GM21423 (cell line): ENCODE measurements at regions not wholly inside any gene's neighbourhood (a gene's known extent, or its start where the extent isn't known, plus 50 kb on each side); places are given as distances from the start of the nearest gene placed in this dataset.
"Not testable (repeated sequence)": the region's sequence is repeated elsewhere in the genome, so short reads cannot be mapped to it uniquely, and the experiment has no call there.

ENCODE experiments used
- ATAC-seq: cut with Tn5 transposase; IDR thresholded peaks from one replicate; pipeline ENCODE4 v1.9.1; 2021; ENCODE audit warnings: mild to moderate bottlenecking, moderate library complexity; ENCODE audit not compliant: unreplicated experiment

GRCh38 chr21:29396951-29397455, 98.3 kb downstream of the BACH1 start:
- no peak for ATAC-seq

GRCh38 chr21:29403301-29403700, 104.6 kb downstream of the BACH1 start:
- no peak for ATAC-seq

GRCh38 chr21:29403922-29404538, 105.3 kb downstream of the BACH1 start:
- no peak for ATAC-seq

GRCh38 chr21:29405503-29406122, 106.9 kb downstream of the BACH1 start:
- ATAC-seq = no peak

GRCh38 chr21:29406385-29406784, 107.7 kb downstream of the BACH1 start:
- ATAC-seq = no peak

- ATAC-seq = no peak
These were observed 108.8 kb downstream of the BACH1 start for GRCh38 chr21:29407571-29407970.

- ATAC-seq = no peak
These were observed 115.0 kb downstream of the BACH1 start for GRCh38 chr21:29413683-29414082.

- no peak for ATAC-seq
These were observed 117.5 kb downstream of the BACH1 start for GRCh38 chr21:29416268-29416667.

GRCh38 chr21:29418813-29419212, 120.1 kb downstream of the BACH1 start:
- peak; percentile 91 for ATAC-seq

- no peak for ATAC-seq
These were observed 120.7 kb downstream of the BACH1 start for GRCh38 chr21:29419422-29419821.

GRCh38 chr21:29423099-29423870, 124.6 kb downstream of the BACH1 start:
- ATAC-seq = no peak

- no peak for ATAC-seq
These were observed 126.0 kb downstream of the BACH1 start for GRCh38 chr21:29424728-29425127.

GRCh38 chr21:29429218-29429617, 130.5 kb downstream of the BACH1 start:
- ATAC-seq = no peak

GRCh38 chr21:29430030-29430429, 131.3 kb downstream of the BACH1 start:
- ATAC-seq = no peak

- ATAC-seq = no peak
These were observed 131.9 kb downstream of the BACH1 start for GRCh38 chr21:29430576-29430975.

- no peak for ATAC-seq
These were observed 132.5 kb downstream of the BACH1 start for GRCh38 chr21:29431178-29431577.

GRCh38 chr21:29431680-29432079, 133.0 kb downstream of the BACH1 start:
- ATAC-seq = no peak

- no peak for ATAC-seq
These were observed 134.8 kb downstream of the BACH1 start for GRCh38 chr21:29433366-29434059.

- no peak for ATAC-seq
These were observed 135.4 kb downstream of the BACH1 start for GRCh38 chr21:29434081-29434480.

- not testable (repeated sequence) for ATAC-seq
These were observed 136.3 kb downstream of the BACH1 start for GRCh38 chr21:29434982-29435381.

GRCh38 chr21:29436143-29436542, 137.4 kb downstream of the BACH1 start:
- ATAC-seq = no peak
